ENCODE measurements at regions not wholly inside any gene's neighbourhood (a gene's known extent, or its start where the extent isn't known, plus 50 kb on each side); places are given as distances from the start of the nearest gene placed in this dataset.

DNA sequence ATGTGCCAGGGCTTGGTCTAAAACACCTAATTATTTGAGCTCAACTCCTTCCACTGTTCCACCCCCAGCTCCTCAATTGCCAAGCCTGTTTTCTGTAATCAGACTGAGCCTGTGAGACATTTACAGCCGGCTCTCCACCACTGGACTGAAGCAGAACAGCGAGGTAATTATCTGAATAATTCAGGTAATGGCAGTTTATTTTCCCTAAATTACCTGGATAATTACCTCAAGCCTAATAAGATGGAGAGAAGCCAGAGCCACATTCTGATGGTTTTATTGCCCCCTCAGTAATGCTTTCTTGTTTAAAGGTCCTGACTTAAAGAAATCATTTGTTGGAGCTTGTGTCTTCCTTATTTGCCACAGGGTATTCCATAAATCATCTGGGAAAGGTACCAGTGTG lies 64.2 kb downstream of the FZD4 start:
- TF ChIP-seq JUND (IDR thresholded peaks at IDR 0.05; ENCODE audit: low read depth): no peak
- in situ Hi-C loops (cut with HindIII; ENCODE audit: low pct_unique_long_range_greater_than_20kb, low sequenced_read_pairs): no loop called here

GRCh38 chr11:86893235-86893634 lies 62.0 kb downstream of the FZD4 start:
- in situ Hi-C loops (cut with HindIII; ENCODE audit: low pct_unique_long_range_greater_than_20kb, low sequenced_read_pairs): no loop called here
- no peak for DNase-seq (ENCODE audit: low read depth in 1 of 2, low spot score in 1 of 2)
- TF ChIP-seq JUND (IDR thresholded peaks at IDR 0.05; ENCODE audit: low read depth): no peak

More for the DNA sequence above, 64.2 kb downstream of the FZD4 start:
- no peak for DNase-seq (ENCODE audit: low read depth in 1 of 2, low spot score in 1 of 2)

All from T47D (cell line).